GM23338 (cell line): ENCODE measurements at regions not wholly inside any gene's neighbourhood (a gene's known extent, or its start where the extent isn't known, plus 50 kb on each side); places are given as distances from the start of the nearest gene placed in this dataset.

Source experiments
- ATAC-seq: fragments of 200-7000 bp; cut with Tn5 transposase; 3 replicates; pipeline ENCODE4 v1.9.1; 2020
- DNase-seq: peaks from one replicate; pipeline ENCODE4 v3.0.0-alpha.2; 2015; ENCODE audit warnings: low spot score
- H2AFZ ChIP-seq: fragments of 200-600 bp; sonication (generic); 2 replicates; pipeline ENCODE4 v1.8.0; 2016; ENCODE audit warnings: antibody characterized with exemption, mild to moderate bottlenecking, moderate library complexity
- H3F3A ChIP-seq: fragments of 200-600 bp; sonication (generic); replicated peaks from 2 replicates; pipeline ENCODE4 v1.8.0; 2017; ENCODE audit warnings: antibody characterized with exemption, mixed run types, low read depth
- H3K27ac ChIP-seq: fragments of 200-600 bp; sonication (generic); 2 replicates; pipeline ENCODE4 v1.6.1; 2016; ENCODE audit warnings: low read depth
- H3K27me3 ChIP-seq: fragments of 200-600 bp; sonication (generic); 2 replicates; pipeline ENCODE4 v1.8.0; 2016; ENCODE audit warnings: mild to moderate bottlenecking, mixed run types, moderate library complexity; ENCODE audit not compliant: insufficient read depth
- H3K36me3 ChIP-seq: fragments of 200-600 bp; sonication (generic); 2 replicates; pipeline ENCODE4 v1.8.0; 2016; ENCODE audit warnings: mild to moderate bottlenecking; ENCODE audit not compliant: insufficient read depth
- H3K4me1 ChIP-seq: fragments of 200-600 bp; sonication (generic); 2 replicates; pipeline ENCODE4 v1.8.0; 2016; ENCODE audit warnings: mild to moderate bottlenecking, moderate library complexity; ENCODE audit not compliant: insufficient read depth
- H3K4me2 ChIP-seq: fragments of 200-600 bp; sonication (generic); 2 replicates; pipeline ENCODE4 v1.7.1; 2017; ENCODE audit warnings: mixed run types
- H3K4me3 ChIP-seq: fragments of 200-600 bp; sonication (generic); 2 replicates; pipeline ENCODE4 v1.6.1; 2016; ENCODE audit warnings: mixed run types
- H3K79me2 ChIP-seq: fragments of 200-600 bp; sonication (generic); replicated peaks from 2 replicates; pipeline ENCODE4 v1.8.0; 2017; ENCODE audit warnings: mild to moderate bottlenecking; ENCODE audit not compliant: insufficient read depth
- H3K9me2 ChIP-seq: fragments of 200-600 bp; sonication (generic); 2 replicates; pipeline ENCODE4 v1.8.0; 2017; ENCODE audit not compliant: insufficient read depth
- H4K20me1 ChIP-seq: fragments of 200-600 bp; sonication (generic); replicated peaks from 2 replicates; pipeline ENCODE4 v1.8.0; 2017; ENCODE audit warnings: mild to moderate bottlenecking; ENCODE audit not compliant: insufficient read depth
- H3K27ac Mint-ChIP-seq: 2 replicates; pipeline ENCODE4 v1.8.0; 2020; ENCODE audit warnings: inconsistent platforms, mild to moderate bottlenecking, moderate library complexity, mixed read lengths
- H3K27me3 Mint-ChIP-seq: 3 replicates; pipeline ENCODE4 v1.8.0; 2022; ENCODE audit warnings: low read depth, mild to moderate bottlenecking, moderate library complexity, mixed read lengths, inconsistent platforms; ENCODE audit not compliant: insufficient read depth, poor library complexity
- H3K36me3 Mint-ChIP-seq: 3 replicates; pipeline ENCODE4 v1.8.0; 2021; ENCODE audit warnings: low read depth, mild to moderate bottlenecking, inconsistent platforms, moderate library complexity, mixed read lengths
- H3K4me1 Mint-ChIP-seq: 3 replicates; pipeline ENCODE4 v1.8.0; 2020; ENCODE audit warnings: mild to moderate bottlenecking, inconsistent platforms, mixed read lengths
- H3K4me3 Mint-ChIP-seq: 3 replicates; pipeline ENCODE4 v1.8.0; 2021; ENCODE audit warnings: moderate library complexity, mild to moderate bottlenecking, inconsistent platforms, mixed read lengths
- H3K9me3 Mint-ChIP-seq: 3 replicates; pipeline ENCODE4 v1.8.0; 2020; ENCODE audit warnings: moderate library complexity, mild to moderate bottlenecking, inconsistent platforms, mixed read lengths
- CREB1 ChIP-seq: fragments of 250-450 bp; sonication (Bioruptor Pico); IDR thresholded peaks from 2 replicates; pipeline ENCODE4 v1.5.0; 2020; ENCODE audit warnings: low read depth, mild to moderate bottlenecking, moderate library complexity
- EZH2 ChIP-seq: fragments of 200-600 bp; sonication (generic); IDR thresholded peaks from one replicate; pipeline ENCODE4 v1.8.0; 2017; ENCODE audit warnings: antibody characterized with exemption, mild to moderate bottlenecking, low read depth; ENCODE audit not compliant: unreplicated experiment
- EZH2phosphoT487 ChIP-seq: fragments of 200-600 bp; sonication (generic); IDR thresholded peaks from one replicate; pipeline ENCODE4 v1.8.1; 2018; ENCODE audit warnings: antibody characterized with exemption; ENCODE audit not compliant: unreplicated experiment
- JUNB ChIP-seq: IDR thresholded peaks from one replicate; pipeline ENCODE4 v1.6.1; 2016; ENCODE audit warnings: antibody characterized with exemption; ENCODE audit not compliant: unreplicated experiment
- NANOG ChIP-seq: IDR thresholded peaks from 2 replicates; pipeline ENCODE4 v1.6.1; 2016; ENCODE audit warnings: antibody characterized with exemption, borderline replicate concordance
- POLR2AphosphoS5 ChIP-seq: IDR thresholded peaks from 2 replicates; pipeline ENCODE4 v1.6.1; 2016; ENCODE audit warnings: antibody characterized with exemption, low read depth
- STAT1 ChIP-seq: IDR thresholded peaks from one replicate; pipeline ENCODE4 v1.6.1; 2016; ENCODE audit warnings: antibody characterized with exemption; ENCODE audit not compliant: unreplicated experiment
- ZNF114 ChIP-seq: fragments of 250-450 bp; sonication (Bioruptor Pico); IDR thresholded peaks from 2 replicates; pipeline ENCODE4 v1.5.0; 2020; ENCODE audit warnings: mild to moderate bottlenecking, moderate library complexity
- ZNF331 ChIP-seq: fragments of 250-450 bp; sonication (Bioruptor Pico); IDR thresholded peaks from 2 replicates; pipeline ENCODE4 v1.5.0; 2020; ENCODE audit warnings: low read depth, mild to moderate bottlenecking, moderate library complexity
- TF ChIP-seq, protein P1 (sequence below): IDR thresholded peaks from 2 replicates; pipeline ENCODE4 v1.6.1; 2016; ENCODE audit warnings: antibody characterized with exemption
- TF ChIP-seq, protein P2 (sequence below): fragments of 250-450 bp; sonication (Bioruptor Pico); IDR thresholded peaks from 2 replicates; pipeline ENCODE4 v1.5.0; 2020; ENCODE audit warnings: mild to moderate bottlenecking, moderate library complexity
- TF ChIP-seq, protein P3 (sequence below): IDR thresholded peaks from one replicate; pipeline ENCODE4 v1.6.1; 2018; ENCODE audit warnings: antibody characterized with exemption; ENCODE audit not compliant: unreplicated experiment
- TF ChIP-seq, protein P4 (sequence below), 2 experiments: fragments of 200-600 bp in 1 of 2; sonication (generic) in 1 of 2; conservative IDR thresholded peaks; 2 replicates each; pipeline versions ENCODE4 v1.5.1 to v1.6.1; 2016 to 2017; ENCODE audit warnings: antibody characterized with exemption in 2 of 2, low read depth in 2 of 2, mild to moderate bottlenecking in 2 of 2, moderate library complexity in 1 of 2

DNA sequence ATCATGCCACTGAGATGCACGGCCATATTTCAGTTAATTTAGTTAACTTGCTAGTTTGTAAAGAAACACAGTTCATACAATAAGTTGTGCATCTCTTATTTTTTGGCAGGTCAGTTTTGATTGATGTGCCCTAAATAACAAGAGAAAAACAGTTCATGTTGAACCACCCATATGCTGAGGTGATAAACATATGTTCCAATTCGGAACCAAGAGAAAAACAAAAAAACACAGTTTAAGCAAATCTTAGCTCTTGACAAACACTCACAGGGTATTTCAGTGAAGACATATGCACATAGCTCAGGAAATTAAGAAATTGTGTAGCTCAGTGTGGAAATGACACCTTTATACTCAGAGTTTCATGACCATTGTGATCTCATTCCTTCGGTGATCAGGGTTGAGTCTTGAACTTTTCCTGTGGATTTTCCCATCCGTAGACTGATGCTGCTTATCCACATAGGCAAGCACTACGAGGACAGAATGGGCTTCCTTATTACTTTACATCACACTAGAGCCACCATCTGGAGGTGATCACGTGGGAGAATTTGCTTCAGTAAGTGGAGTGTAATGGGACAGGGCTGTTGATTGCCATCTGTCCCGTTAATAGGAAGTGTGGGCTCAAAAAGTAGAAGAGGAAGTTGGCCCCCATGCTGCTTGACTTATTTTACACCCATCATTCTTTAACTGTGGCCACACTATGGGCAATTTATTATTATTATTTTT, 773.0 kb downstream of the MTRR start:
- Histone ChIP-seq H3K27ac (no peak overlapping the region), H3F3A (no peaks in the 10 kb centered on the region), H3K36me3 (no peaks in the 10 kb centered on the region), H3K4me1 (no peaks in the 10 kb centered on the region), H4K20me1 (no peaks in the 10 kb centered on the region), H3K79me2 (no peaks in the 10 kb centered on the region), H3K9me2 (peaks cover 15% of the 10 kb centered on the region; the same call in 1 of the 2 replicates), H3K4me3 (no peak overlapping the region), H3K27me3 (no peaks in the 10 kb centered on the region), H2AFZ (no peak overlapping the region), H3K4me2 (no peak overlapping the region)
- no peak overlapping the region for H3K27ac Mint-ChIP-seq
- H3K4me1 Mint-ChIP-seq, result no peaks in the 10 kb centered on the region
- TF ChIP-seq JUNB (no peak), CREB1 (CRISPR knock-in tag) (no peak), ZNF331 (CRISPR knock-in tag) (no peak), POLR2AphosphoS5 (no peak), EZH2 (no peak), STAT1 (no peak), ZNF114 (CRISPR knock-in tag) (no peak), EZH2phosphoT487 (no peak), NANOG (no peak)
- TF ChIP-seq, protein P1, sequence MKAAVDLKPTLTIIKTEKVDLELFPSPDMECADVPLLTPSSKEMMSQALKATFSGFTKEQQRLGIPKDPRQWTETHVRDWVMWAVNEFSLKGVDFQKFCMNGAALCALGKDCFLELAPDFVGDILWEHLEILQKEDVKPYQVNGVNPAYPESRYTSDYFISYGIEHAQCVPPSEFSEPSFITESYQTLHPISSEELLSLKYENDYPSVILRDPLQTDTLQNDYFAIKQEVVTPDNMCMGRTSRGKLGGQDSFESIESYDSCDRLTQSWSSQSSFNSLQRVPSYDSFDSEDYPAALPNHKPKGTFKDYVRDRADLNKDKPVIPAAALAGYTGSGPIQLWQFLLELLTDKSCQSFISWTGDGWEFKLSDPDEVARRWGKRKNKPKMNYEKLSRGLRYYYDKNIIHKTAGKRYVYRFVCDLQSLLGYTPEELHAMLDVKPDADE, result no peak
- TF ChIP-seq, protein P2, sequence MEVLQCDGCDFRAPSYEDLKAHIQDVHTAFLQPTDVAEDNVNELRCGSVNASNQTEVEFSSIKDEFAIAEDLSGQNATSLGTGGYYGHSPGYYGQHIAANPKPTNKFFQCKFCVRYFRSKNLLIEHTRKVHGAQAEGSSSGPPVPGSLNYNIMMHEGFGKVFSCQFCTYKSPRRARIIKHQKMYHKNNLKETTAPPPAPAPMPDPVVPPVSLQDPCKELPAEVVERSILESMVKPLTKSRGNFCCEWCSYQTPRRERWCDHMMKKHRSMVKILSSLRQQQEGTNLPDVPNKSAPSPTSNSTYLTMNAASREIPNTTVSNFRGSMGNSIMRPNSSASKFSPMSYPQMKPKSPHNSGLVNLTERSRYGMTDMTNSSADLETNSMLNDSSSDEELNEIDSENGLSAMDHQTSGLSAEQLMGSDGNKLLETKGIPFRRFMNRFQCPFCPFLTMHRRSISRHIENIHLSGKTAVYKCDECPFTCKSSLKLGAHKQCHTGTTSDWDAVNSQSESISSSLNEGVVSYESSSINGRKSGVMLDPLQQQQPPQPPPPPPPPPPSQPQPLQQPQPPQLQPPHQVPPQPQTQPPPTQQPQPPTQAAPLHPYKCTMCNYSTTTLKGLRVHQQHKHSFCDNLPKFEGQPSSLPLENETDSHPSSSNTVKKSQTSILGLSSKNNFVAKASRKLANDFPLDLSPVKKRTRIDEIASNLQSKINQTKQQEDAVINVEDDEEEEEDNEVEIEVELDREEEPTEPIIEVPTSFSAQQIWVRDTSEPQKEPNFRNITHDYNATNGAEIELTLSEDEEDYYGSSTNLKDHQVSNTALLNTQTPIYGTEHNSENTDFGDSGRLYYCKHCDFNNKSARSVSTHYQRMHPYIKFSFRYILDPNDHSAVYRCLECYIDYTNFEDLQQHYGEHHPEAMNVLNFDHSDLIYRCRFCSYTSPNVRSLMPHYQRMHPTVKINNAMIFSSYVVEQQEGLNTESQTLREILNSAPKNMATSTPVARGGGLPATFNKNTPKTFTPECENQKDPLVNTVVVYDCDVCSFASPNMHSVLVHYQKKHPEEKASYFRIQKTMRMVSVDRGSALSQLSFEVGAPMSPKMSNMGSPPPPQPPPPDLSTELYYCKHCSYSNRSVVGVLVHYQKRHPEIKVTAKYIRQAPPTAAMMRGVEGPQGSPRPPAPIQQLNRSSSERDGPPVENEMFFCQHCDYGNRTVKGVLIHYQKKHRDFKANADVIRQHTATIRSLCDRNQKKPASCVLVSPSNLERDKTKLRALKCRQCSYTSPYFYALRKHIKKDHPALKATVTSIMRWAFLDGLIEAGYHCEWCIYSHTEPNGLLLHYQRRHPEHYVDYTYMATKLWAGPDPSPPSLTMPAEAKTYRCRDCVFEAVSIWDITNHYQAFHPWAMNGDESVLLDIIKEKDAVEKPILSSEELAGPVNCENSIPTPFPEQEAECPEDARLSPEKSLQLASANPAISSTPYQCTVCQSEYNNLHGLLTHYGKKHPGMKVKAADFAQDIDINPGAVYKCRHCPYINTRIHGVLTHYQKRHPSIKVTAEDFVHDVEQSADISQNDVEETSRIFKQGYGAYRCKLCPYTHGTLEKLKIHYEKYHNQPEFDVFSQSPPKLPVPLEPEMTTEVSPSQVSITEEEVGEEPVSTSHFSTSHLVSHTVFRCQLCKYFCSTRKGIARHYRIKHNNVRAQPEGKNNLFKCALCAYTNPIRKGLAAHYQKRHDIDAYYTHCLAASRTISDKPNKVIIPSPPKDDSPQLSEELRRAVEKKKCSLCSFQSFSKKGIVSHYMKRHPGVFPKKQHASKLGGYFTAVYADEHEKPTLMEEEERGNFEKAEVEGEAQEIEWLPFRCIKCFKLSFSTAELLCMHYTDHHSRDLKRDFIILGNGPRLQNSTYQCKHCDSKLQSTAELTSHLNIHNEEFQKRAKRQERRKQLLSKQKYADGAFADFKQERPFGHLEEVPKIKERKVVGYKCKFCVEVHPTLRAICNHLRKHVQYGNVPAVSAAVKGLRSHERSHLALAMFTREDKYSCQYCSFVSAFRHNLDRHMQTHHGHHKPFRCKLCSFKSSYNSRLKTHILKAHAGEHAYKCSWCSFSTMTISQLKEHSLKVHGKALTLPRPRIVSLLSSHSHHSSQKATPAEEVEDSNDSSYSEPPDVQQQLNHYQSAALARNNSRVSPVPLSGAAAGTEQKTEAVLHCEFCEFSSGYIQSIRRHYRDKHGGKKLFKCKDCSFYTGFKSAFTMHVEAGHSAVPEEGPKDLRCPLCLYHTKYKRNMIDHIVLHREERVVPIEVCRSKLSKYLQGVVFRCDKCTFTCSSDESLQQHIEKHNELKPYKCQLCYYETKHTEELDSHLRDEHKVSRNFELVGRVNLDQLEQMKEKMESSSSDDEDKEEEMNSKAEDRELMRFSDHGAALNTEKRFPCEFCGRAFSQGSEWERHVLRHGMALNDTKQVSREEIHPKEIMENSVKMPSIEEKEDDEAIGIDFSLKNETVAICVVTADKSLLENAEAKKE (CRISPR knock-in tag), result no peak
- TF ChIP-seq, protein P3, sequence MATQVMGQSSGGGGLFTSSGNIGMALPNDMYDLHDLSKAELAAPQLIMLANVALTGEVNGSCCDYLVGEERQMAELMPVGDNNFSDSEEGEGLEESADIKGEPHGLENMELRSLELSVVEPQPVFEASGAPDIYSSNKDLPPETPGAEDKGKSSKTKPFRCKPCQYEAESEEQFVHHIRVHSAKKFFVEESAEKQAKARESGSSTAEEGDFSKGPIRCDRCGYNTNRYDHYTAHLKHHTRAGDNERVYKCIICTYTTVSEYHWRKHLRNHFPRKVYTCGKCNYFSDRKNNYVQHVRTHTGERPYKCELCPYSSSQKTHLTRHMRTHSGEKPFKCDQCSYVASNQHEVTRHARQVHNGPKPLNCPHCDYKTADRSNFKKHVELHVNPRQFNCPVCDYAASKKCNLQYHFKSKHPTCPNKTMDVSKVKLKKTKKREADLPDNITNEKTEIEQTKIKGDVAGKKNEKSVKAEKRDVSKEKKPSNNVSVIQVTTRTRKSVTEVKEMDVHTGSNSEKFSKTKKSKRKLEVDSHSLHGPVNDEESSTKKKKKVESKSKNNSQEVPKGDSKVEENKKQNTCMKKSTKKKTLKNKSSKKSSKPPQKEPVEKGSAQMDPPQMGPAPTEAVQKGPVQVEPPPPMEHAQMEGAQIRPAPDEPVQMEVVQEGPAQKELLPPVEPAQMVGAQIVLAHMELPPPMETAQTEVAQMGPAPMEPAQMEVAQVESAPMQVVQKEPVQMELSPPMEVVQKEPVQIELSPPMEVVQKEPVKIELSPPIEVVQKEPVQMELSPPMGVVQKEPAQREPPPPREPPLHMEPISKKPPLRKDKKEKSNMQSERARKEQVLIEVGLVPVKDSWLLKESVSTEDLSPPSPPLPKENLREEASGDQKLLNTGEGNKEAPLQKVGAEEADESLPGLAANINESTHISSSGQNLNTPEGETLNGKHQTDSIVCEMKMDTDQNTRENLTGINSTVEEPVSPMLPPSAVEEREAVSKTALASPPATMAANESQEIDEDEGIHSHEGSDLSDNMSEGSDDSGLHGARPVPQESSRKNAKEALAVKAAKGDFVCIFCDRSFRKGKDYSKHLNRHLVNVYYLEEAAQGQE, result no peak
- TF ChIP-seq, protein P4, sequence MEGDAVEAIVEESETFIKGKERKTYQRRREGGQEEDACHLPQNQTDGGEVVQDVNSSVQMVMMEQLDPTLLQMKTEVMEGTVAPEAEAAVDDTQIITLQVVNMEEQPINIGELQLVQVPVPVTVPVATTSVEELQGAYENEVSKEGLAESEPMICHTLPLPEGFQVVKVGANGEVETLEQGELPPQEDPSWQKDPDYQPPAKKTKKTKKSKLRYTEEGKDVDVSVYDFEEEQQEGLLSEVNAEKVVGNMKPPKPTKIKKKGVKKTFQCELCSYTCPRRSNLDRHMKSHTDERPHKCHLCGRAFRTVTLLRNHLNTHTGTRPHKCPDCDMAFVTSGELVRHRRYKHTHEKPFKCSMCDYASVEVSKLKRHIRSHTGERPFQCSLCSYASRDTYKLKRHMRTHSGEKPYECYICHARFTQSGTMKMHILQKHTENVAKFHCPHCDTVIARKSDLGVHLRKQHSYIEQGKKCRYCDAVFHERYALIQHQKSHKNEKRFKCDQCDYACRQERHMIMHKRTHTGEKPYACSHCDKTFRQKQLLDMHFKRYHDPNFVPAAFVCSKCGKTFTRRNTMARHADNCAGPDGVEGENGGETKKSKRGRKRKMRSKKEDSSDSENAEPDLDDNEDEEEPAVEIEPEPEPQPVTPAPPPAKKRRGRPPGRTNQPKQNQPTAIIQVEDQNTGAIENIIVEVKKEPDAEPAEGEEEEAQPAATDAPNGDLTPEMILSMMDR (conservative IDR thresholded peaks at IDR 0.05; ENCODE audit: low read depth in 2 of 2), result no peak
- ATAC-seq (no peak), DNase-seq (no peak)
- H3K4me3 Mint-ChIP-seq, result no peak overlapping the region
- no peaks in the 10 kb centered on the region for H3K27me3 Mint-ChIP-seq
- no peaks in the 10 kb centered on the region for H3K36me3 Mint-ChIP-seq
- no peaks in the 10 kb centered on the region; the same call in 2 of the 3 replicates for H3K9me3 Mint-ChIP-seq
